ENCODE measurements at regions not wholly inside any gene's neighbourhood (a gene's known extent, or its start where the extent isn't known, plus 50 kb on each side); places are given as distances from the start of the nearest gene placed in this dataset.

DNA sequence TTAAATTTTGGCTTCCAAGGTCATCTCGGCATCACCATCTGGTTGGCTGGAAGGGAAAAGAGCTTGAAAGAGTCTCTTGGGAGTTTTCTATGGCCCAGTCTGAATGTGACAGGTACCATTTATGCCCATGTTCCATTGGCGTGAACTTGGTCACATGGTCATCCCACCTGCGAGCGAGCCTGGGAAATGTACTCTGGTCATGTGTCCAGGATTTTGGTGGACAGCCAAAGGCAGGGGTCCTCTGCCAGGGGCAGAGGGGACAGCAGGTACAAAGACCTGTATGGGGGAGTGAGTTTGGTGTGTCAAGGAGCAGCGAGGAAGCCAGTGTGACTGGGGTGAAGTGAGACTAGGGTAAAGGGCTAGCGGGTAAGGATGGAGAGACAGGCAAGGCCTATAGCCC, 112.6 kb downstream of the CDC5L start:
- CTCF ChIA-PET: no interaction called here
- no peak overlapping the region for H3K4me3 ChIP-seq (ENCODE audit: low read depth, low read length)
- no peaks in the 10 kb centered on the region for H3K9me3 ChIP-seq (ENCODE audit: control insufficient read depth, insufficient read depth, low read depth, low read length)
- POLR2A ChIA-PET: no interaction called here
- no peaks in the 10 kb centered on the region for H3K4me1 ChIP-seq (ENCODE audit: control insufficient read depth, insufficient read depth, low read length)
- H3K36me3 ChIP-seq (ENCODE audit: control insufficient read depth in 2 of 2, insufficient read depth in 1 of 2, low read length in 2 of 2): no peaks in the 10 kb centered on the region
- no peak overlapping the region for H3K27ac ChIP-seq (ENCODE audit: extremely low read depth, low read depth, low read length)
- TF ChIP-seq ZFP37 (tag by site-specific recombination; IDR thresholded peaks at IDR 0.05) (no peak), OSR2 (tag by site-specific recombination; IDR thresholded peaks at IDR 0.05) (no peak), ZNF777 (tag by site-specific recombination; IDR thresholded peaks at IDR 0.05; ENCODE audit: borderline replicate concordance) (no peak), ZNF768 (tag by site-specific recombination; IDR thresholded peaks at IDR 0.05) (no peak), KLF10 (tag by site-specific recombination; IDR thresholded peaks at IDR 0.05) (no peak), ZNF274 (IDR thresholded peaks at IDR 0.05; ENCODE audit: low read length) (no peak), ZNF274 (tag by site-specific recombination; IDR thresholded peaks at IDR 0.05; ENCODE audit: borderline replicate concordance) (no peak), FEZF1 (tag by site-specific recombination; IDR thresholded peaks at IDR 0.05) (no peak), ZNF311 (tag by site-specific recombination; IDR thresholded peaks at IDR 0.05; ENCODE audit: borderline replicate concordance) (no peak), ZNF624 (tag by site-specific recombination; IDR thresholded peaks at IDR 0.05) (no peak), ZNF654 (tag by site-specific recombination; IDR thresholded peaks at IDR 0.05; ENCODE audit: low read depth) (no peak), ZNF791 (tag by site-specific recombination; IDR thresholded peaks at IDR 0.05) (no peak), ZNF175 (tag by site-specific recombination; IDR thresholded peaks at IDR 0.05) (no peak)
- TF ChIP-seq, protein P1, sequence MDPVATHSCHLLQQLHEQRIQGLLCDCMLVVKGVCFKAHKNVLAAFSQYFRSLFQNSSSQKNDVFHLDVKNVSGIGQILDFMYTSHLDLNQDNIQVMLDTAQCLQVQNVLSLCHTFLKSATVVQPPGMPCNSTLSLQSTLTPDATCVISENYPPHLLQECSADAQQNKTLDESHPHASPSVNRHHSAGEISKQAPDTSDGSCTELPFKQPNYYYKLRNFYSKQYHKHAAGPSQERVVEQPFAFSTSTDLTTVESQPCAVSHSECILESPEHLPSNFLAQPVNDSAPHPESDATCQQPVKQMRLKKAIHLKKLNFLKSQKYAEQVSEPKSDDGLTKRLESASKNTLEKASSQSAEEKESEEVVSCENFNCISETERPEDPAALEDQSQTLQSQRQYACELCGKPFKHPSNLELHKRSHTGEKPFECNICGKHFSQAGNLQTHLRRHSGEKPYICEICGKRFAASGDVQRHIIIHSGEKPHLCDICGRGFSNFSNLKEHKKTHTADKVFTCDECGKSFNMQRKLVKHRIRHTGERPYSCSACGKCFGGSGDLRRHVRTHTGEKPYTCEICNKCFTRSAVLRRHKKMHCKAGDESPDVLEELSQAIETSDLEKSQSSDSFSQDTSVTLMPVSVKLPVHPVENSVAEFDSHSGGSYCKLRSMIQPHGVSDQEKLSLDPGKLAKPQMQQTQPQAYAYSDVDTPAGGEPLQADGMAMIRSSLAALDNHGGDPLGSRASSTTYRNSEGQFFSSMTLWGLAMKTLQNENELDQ (tag by site-specific recombination; IDR thresholded peaks at IDR 0.05; ENCODE audit: low read depth): no peak

DNA sequence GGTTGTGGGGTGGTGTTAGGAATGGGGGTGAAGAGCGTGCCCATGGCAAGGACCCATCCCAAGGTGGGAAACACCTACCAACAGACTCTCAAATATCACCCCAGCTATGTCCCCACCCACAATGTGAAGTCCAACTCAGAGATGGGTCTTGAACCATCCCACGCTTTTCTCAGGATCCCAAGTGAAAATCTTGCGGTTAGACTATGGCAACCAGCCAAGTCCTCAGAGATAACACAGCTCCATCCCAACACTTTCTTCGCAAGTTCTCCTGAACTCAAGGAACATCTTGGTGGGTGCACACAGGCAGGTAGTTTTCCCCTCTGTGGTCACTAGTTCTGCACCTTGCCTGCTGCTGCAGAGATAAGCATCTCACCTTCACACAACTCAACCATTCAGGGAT, 116.0 kb downstream of the CDC5L start:
- CTCF ChIA-PET: interaction anchor here (0.6 kb wide), 1 partner anchor 11 kb away, joined by 3 read pairs; no protein-coding TSS in a partner anchor
- TF ChIP-seq ZNF146 (tag by site-specific recombination; IDR thresholded peaks at IDR 0.05) (no peak), ZNF404 (tag by site-specific recombination; IDR thresholded peaks at IDR 0.05) (no peak), ZNF350 (tag by site-specific recombination; IDR thresholded peaks at IDR 0.05) (no peak), ZNF48 (tag by site-specific recombination; IDR thresholded peaks at IDR 0.05) (no peak), ZNF624 (tag by site-specific recombination; IDR thresholded peaks at IDR 0.05) (no peak), OSR2 (tag by site-specific recombination; IDR thresholded peaks at IDR 0.05) (no peak), ZNF10 (tag by site-specific recombination; IDR thresholded peaks at IDR 0.05) (no peak), ZNF221 (tag by site-specific recombination; IDR thresholded peaks at IDR 0.05; ENCODE audit: borderline replicate concordance) (no peak), KLF8 (tag by site-specific recombination; IDR thresholded peaks at IDR 0.05) (no peak), ZNF629 (tag by site-specific recombination; IDR thresholded peaks at IDR 0.05) (no peak), PRDM1 (tag by site-specific recombination; IDR thresholded peaks at IDR 0.05) (no peak), ZNF302 (tag by site-specific recombination; IDR thresholded peaks at IDR 0.05; ENCODE audit: low read depth) (no peak), ZNF670 (tag by site-specific recombination; IDR thresholded peaks at IDR 0.05; ENCODE audit: low read depth) (no peak), ZNF658 (tag by site-specific recombination; IDR thresholded peaks at IDR 0.05) (no peak)
- TF ChIP-seq, protein P2, sequence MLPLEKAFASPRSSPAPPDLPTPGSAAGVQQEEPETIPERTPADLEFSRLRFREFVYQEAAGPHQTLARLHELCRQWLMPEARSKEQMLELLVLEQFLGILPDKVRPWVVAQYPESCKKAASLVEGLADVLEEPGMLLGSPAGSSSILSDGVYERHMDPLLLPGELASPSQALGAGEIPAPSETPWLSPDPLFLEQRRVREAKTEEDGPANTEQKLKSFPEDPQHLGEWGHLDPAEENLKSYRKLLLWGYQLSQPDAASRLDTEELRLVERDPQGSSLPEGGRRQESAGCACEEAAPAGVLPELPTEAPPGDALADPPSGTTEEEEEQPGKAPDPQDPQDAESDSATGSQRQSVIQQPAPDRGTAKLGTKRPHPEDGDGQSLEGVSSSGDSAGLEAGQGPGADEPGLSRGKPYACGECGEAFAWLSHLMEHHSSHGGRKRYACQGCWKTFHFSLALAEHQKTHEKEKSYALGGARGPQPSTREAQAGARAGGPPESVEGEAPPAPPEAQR (tag by site-specific recombination; IDR thresholded peaks at IDR 0.05): no peak
- TF ChIP-seq, protein P3, sequence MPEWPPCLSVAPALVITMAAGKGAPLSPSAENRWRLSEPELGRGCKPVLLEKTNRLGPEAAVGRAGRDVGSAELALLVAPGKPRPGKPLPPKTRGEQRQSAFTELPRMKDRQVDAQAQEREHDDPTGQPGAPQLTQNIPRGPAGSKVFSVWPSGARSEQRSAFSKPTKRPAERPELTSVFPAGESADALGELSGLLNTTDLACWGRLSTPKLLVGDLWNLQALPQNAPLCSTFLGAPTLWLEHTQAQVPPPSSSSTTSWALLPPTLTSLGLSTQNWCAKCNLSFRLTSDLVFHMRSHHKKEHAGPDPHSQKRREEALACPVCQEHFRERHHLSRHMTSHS (tag by site-specific recombination; IDR thresholded peaks at IDR 0.05): no peak
- TF ChIP-seq, protein P4, sequence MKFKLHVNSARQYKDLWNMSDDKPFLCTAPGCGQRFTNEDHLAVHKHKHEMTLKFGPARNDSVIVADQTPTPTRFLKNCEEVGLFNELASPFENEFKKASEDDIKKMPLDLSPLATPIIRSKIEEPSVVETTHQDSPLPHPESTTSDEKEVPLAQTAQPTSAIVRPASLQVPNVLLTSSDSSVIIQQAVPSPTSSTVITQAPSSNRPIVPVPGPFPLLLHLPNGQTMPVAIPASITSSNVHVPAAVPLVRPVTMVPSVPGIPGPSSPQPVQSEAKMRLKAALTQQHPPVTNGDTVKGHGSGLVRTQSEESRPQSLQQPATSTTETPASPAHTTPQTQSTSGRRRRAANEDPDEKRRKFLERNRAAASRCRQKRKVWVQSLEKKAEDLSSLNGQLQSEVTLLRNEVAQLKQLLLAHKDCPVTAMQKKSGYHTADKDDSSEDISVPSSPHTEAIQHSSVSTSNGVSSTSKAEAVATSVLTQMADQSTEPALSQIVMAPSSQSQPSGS (tag by site-specific recombination; IDR thresholded peaks at IDR 0.05; ENCODE audit: low read depth): no peak

More for the DNA sequence above, 116.0 kb downstream of the CDC5L start:
- Histone ChIP-seq H3K27ac (ENCODE audit: extremely low read depth, low read depth, low read length) (no peak overlapping the region), H3K9me3 (ENCODE audit: control insufficient read depth, insufficient read depth, low read depth, low read length) (no peaks in the 10 kb centered on the region), H3K36me3 (ENCODE audit: control insufficient read depth in 2 of 2, insufficient read depth in 1 of 2, low read length in 2 of 2) (no peaks in the 10 kb centered on the region), H3K4me3 (ENCODE audit: low read depth, low read length) (no peak overlapping the region), H3K4me1 (ENCODE audit: control insufficient read depth, insufficient read depth, low read length) (no peaks in the 10 kb centered on the region)
- POLR2A ChIA-PET: no interaction called here
